ENCODE measurements at regions not wholly inside any gene's neighbourhood (a gene's known extent, or its start where the extent isn't known, plus 50 kb on each side); places are given as distances from the start of the nearest gene placed in this dataset.
A peak's percentile ranks its signal among the peaks of the same experiment; 100 is the strongest.

GRCh38 chr3:168493412-168494205, 397.9 kb upstream of the GOLIM4 start:
- no peak for TF ChIP-seq POLR2A (IDR thresholded peaks at IDR 0.05; ENCODE audit: low read depth, low read length)
- TF ChIP-seq POLR2AphosphoS5 (IDR thresholded peaks at IDR 0.05; ENCODE audit: low read depth, low read length): no peak
- no peak for TF ChIP-seq TAF1 (IDR thresholded peaks at IDR 0.05; ENCODE audit: borderline replicate concordance, low read depth, low read length)
- DNase-seq (ENCODE audit: insufficient read length) (no peak), FAIRE-seq (no peak)

GRCh38 chr3:168490981-168491380, 395.3 kb upstream of the GOLIM4 start:
- DNase-seq (ENCODE audit: insufficient read length) (no peak), FAIRE-seq (no peak)
- TF ChIP-seq POLR2A (IDR thresholded peaks at IDR 0.05; ENCODE audit: low read depth, low read length) (no peak), POLR2AphosphoS5 (IDR thresholded peaks at IDR 0.05; ENCODE audit: low read depth, low read length) (no peak)

- TF ChIP-seq TAF1 (IDR thresholded peaks at IDR 0.05; ENCODE audit: borderline replicate concordance, low read depth, low read length) (no peak), POLR2A (IDR thresholded peaks at IDR 0.05; ENCODE audit: low read depth, low read length) (no peak), POLR2AphosphoS5 (IDR thresholded peaks at IDR 0.05; ENCODE audit: low read depth, low read length) (no peak)
- FAIRE-seq (no peak), DNase-seq (ENCODE audit: insufficient read length) (no peak)
These were observed 393.6 kb upstream of the GOLIM4 start for GRCh38 chr3:168489301-168489700.

GRCh38 chr3:168485936-168486335, 390.2 kb upstream of the GOLIM4 start:
- no peak for DNase-seq (ENCODE audit: insufficient read length)
- TF ChIP-seq TAF1 (IDR thresholded peaks at IDR 0.05; ENCODE audit: borderline replicate concordance, low read depth, low read length) (no peak), POLR2A (IDR thresholded peaks at IDR 0.05; ENCODE audit: low read depth, low read length) (no peak), POLR2AphosphoS5 (IDR thresholded peaks at IDR 0.05; ENCODE audit: low read depth, low read length) (no peak)
- FAIRE-seq: no peak

GRCh38 chr3:168476360-168476980, 380.7 kb upstream of the GOLIM4 start:
- DNase-seq (ENCODE audit: insufficient read length) (no peak), FAIRE-seq (no peak)
- TF ChIP-seq TAF1 (IDR thresholded peaks at IDR 0.05; ENCODE audit: borderline replicate concordance, low read depth, low read length) (no peak), POLR2A (IDR thresholded peaks at IDR 0.05; ENCODE audit: low read depth, low read length) (no peak), POLR2AphosphoS5 (IDR thresholded peaks at IDR 0.05; ENCODE audit: low read depth, low read length) (no peak)

GRCh38 chr3:168475704-168476103, 380.0 kb upstream of the GOLIM4 start:
- DNase-seq (ENCODE audit: insufficient read length) (no peak), FAIRE-seq (no peak)
- TF ChIP-seq POLR2AphosphoS5 (IDR thresholded peaks at IDR 0.05; ENCODE audit: low read depth, low read length): no peak
- TF ChIP-seq TAF1 (IDR thresholded peaks at IDR 0.05; ENCODE audit: borderline replicate concordance, low read depth, low read length): no peak
- TF ChIP-seq POLR2A (IDR thresholded peaks at IDR 0.05; ENCODE audit: low read depth, low read length): no peak

- FAIRE-seq (peak; percentile 77), DNase-seq (ENCODE audit: insufficient read length) (no peak)
- TF ChIP-seq TAF1 (IDR thresholded peaks at IDR 0.05; ENCODE audit: borderline replicate concordance, low read depth, low read length): no peak
- no peak for TF ChIP-seq POLR2AphosphoS5 (IDR thresholded peaks at IDR 0.05; ENCODE audit: low read depth, low read length)
- TF ChIP-seq POLR2A (IDR thresholded peaks at IDR 0.05; ENCODE audit: low read depth, low read length): no peak
These were observed 377.7 kb upstream of the GOLIM4 start for GRCh38 chr3:168473334-168473890.

- TF ChIP-seq POLR2AphosphoS5 (IDR thresholded peaks at IDR 0.05; ENCODE audit: low read depth, low read length) (no peak), POLR2A (IDR thresholded peaks at IDR 0.05; ENCODE audit: low read depth, low read length) (no peak), TAF1 (IDR thresholded peaks at IDR 0.05; ENCODE audit: borderline replicate concordance, low read depth, low read length) (no peak)
- FAIRE-seq (no peak), DNase-seq (ENCODE audit: insufficient read length) (no peak)
These were observed 377.1 kb upstream of the GOLIM4 start for GRCh38 chr3:168472783-168473182.

- DNase-seq (ENCODE audit: insufficient read length) (no peak), FAIRE-seq (no peak)
- TF ChIP-seq TAF1 (IDR thresholded peaks at IDR 0.05; ENCODE audit: borderline replicate concordance, low read depth, low read length) (no peak), POLR2AphosphoS5 (IDR thresholded peaks at IDR 0.05; ENCODE audit: low read depth, low read length) (no peak), POLR2A (IDR thresholded peaks at IDR 0.05; ENCODE audit: low read depth, low read length) (no peak)
These were observed 374.7 kb upstream of the GOLIM4 start for GRCh38 chr3:168470380-168470779.

- TF ChIP-seq TAF1 (IDR thresholded peaks at IDR 0.05; ENCODE audit: borderline replicate concordance, low read depth, low read length) (no peak), POLR2AphosphoS5 (IDR thresholded peaks at IDR 0.05; ENCODE audit: low read depth, low read length) (no peak), POLR2A (IDR thresholded peaks at IDR 0.05; ENCODE audit: low read depth, low read length) (no peak)
- DNase-seq (ENCODE audit: insufficient read length) (no peak), FAIRE-seq (no peak)
These were observed 373.7 kb upstream of the GOLIM4 start for GRCh38 chr3:168469436-168469835.

GRCh38 chr3:168467115-168467714, 371.5 kb upstream of the GOLIM4 start:
- peak; percentile 79 for FAIRE-seq
- TF ChIP-seq POLR2A (IDR thresholded peaks at IDR 0.05; ENCODE audit: low read depth, low read length): no peak
- TF ChIP-seq POLR2AphosphoS5 (IDR thresholded peaks at IDR 0.05; ENCODE audit: low read depth, low read length): no peak
- TF ChIP-seq TAF1 (IDR thresholded peaks at IDR 0.05; ENCODE audit: borderline replicate concordance, low read depth, low read length): no peak
- DNase-seq (ENCODE audit: insufficient read length): no peak
